Effector memory CD8-positive, alpha-beta T cell (primary cell): ENCODE measurements at regions not wholly inside any gene's neighbourhood (a gene's known extent, or its start where the extent isn't known, plus 50 kb on each side); places are given as distances from the start of the nearest gene placed in this dataset.

Source experiments
- ATAC-seq: fragments of 150-1000 bp; cut with Tn5 transposase; replicated peaks from 2 replicates; pipeline ENCODE4 v1.10.0; 2021; ENCODE audit warnings: mild to moderate bottlenecking, moderate library complexity
- DNase-seq, 3 experiments: peaks; one replicate each; pipeline ENCODE4 v3.0.0; 2021
- H3K27ac Mint-ChIP-seq, 2 donors: one replicate each; pipeline ENCODE4 v1.8.0; 2022; ENCODE audit warnings: mild to moderate bottlenecking in 2 of 2, mixed read lengths in 2 of 2, moderate library complexity in 2 of 2
- H3K27me3 Mint-ChIP-seq, 2 donors: one replicate each; pipeline ENCODE4 v1.8.0; 2022; ENCODE audit warnings: mixed read lengths in 2 of 2
- H3K36me3 Mint-ChIP-seq: one replicate; pipeline ENCODE4 v1.8.0; 2022; ENCODE audit warnings: mild to moderate bottlenecking, moderate library complexity, mixed read lengths; ENCODE audit not compliant: insufficient read depth
- H3K4me1 Mint-ChIP-seq, 2 donors: one replicate each; pipeline ENCODE4 v1.8.0; 2022; ENCODE audit warnings: low read depth in 2 of 2, mixed read lengths in 2 of 2
- H3K4me3 Mint-ChIP-seq, 2 donors: one replicate each; pipeline ENCODE4 v1.8.0; 2022; ENCODE audit warnings: mild to moderate bottlenecking in 2 of 2, mixed read lengths in 2 of 2, moderate library complexity in 2 of 2
- H3K9me3 Mint-ChIP-seq, 2 donors: one replicate each; pipeline ENCODE4 v1.8.0; 2022; ENCODE audit warnings: mixed read lengths in 2 of 2

- no peaks in the 10 kb centered on the region for H3K27me3 Mint-ChIP-seq
- H3K4me3 Mint-ChIP-seq = no peak overlapping the region
- DNase-seq = no peak
- H3K4me1 Mint-ChIP-seq = peaks cover 3 to 5% of the 10 kb centered on the region in 2 donors
- H3K9me3 Mint-ChIP-seq = no peaks in the 10 kb centered on the region
- H3K27ac Mint-ChIP-seq = no peak overlapping the region
- ATAC-seq = no peak
- H3K36me3 Mint-ChIP-seq = peaks cover 7% of the 10 kb centered on the region
These were observed 270.7 kb upstream of the HDAC4 start for GRCh38 chr2:239671471-239671870.

GRCh38 chr2:239670463-239671120 is 269.8 kb upstream of the HDAC4 start:
- peaks cover 3 to 5% of the 10 kb centered on the region in 2 donors for H3K4me1 Mint-ChIP-seq
- peaks cover 7% of the 10 kb centered on the region for H3K36me3 Mint-ChIP-seq
- no peak overlapping the region for H3K4me3 Mint-ChIP-seq
- H3K9me3 Mint-ChIP-seq = no peaks in the 10 kb centered on the region
- ATAC-seq (no peak), DNase-seq (no peak)
- H3K27ac Mint-ChIP-seq = peak overlapping the region; percentile 32 to 58
- H3K27me3 Mint-ChIP-seq = no peaks in the 10 kb centered on the region

- ATAC-seq = no peak
- H3K36me3 Mint-ChIP-seq = peaks cover 3% of the 10 kb centered on the region
- no peaks in the 10 kb centered on the region for H3K9me3 Mint-ChIP-seq
- H3K4me3 Mint-ChIP-seq = no peak overlapping the region
- no peaks in the 10 kb centered on the region for H3K27me3 Mint-ChIP-seq
- H3K4me1 Mint-ChIP-seq = peaks cover 3 to 5% of the 10 kb centered on the region in 2 donors
- no peak for DNase-seq
- H3K27ac Mint-ChIP-seq = peak overlapping the region in 1 of 2 donors; percentile 32
These were observed 269.2 kb upstream of the HDAC4 start for GRCh38 chr2:239669899-239670460.

- Mint-ChIP-seq H3K4me3 (no peak overlapping the region), H3K27me3 (no peaks in the 10 kb centered on the region), H3K27ac (no peak overlapping the region), H3K36me3 (peaks cover 3% of the 10 kb centered on the region), H3K9me3 (no peaks in the 10 kb centered on the region), H3K4me1 (peaks cover 3% of the 10 kb centered on the region in 2 donors)
- ATAC-seq (no peak), DNase-seq (no peak)
These were observed 268.5 kb upstream of the HDAC4 start for GRCh38 chr2:239669181-239669898.

GRCh38 chr2:239668651-239669050 is 267.8 kb upstream of the HDAC4 start:
- peaks cover 7% of the 10 kb centered on the region for H3K36me3 Mint-ChIP-seq
- ATAC-seq (no peak), DNase-seq (no peak)
- H3K9me3 Mint-ChIP-seq = no peaks in the 10 kb centered on the region
- no peak overlapping the region for H3K4me3 Mint-ChIP-seq
- no peaks in the 10 kb centered on the region for H3K4me1 Mint-ChIP-seq
- H3K27me3 Mint-ChIP-seq = peaks cover 1% of the 10 kb centered on the region in 2 donors
- H3K27ac Mint-ChIP-seq = no peak overlapping the region

- H3K27me3 Mint-ChIP-seq = peaks cover 7 to 8% of the 10 kb centered on the region in 2 donors
- no peak for ATAC-seq
- H3K9me3 Mint-ChIP-seq = no peaks in the 10 kb centered on the region
- peaks cover 7% of the 10 kb centered on the region for H3K36me3 Mint-ChIP-seq
- no peak for DNase-seq
- H3K27ac Mint-ChIP-seq = no peak overlapping the region
- H3K4me1 Mint-ChIP-seq = no peaks in the 10 kb centered on the region
- H3K4me3 Mint-ChIP-seq = no peak overlapping the region
These were observed 267.2 kb upstream of the HDAC4 start for GRCh38 chr2:239668042-239668441.

- ATAC-seq = no peak
- Mint-ChIP-seq H3K4me3 (no peak overlapping the region), H3K4me1 (peaks cover 0 to under 1% of the 10 kb centered on the region in 2 donors), H3K9me3 (no peaks in the 10 kb centered on the region), H3K36me3 (peaks cover 7% of the 10 kb centered on the region), H3K27ac (peak overlapping the region in 1 of 2 donors; percentile 19), H3K27me3 (peaks cover 12 to 13% of the 10 kb centered on the region in 2 donors)
- DNase-seq = no peak
These were observed 266.7 kb upstream of the HDAC4 start for GRCh38 chr2:239667431-239667985.

GRCh38 chr2:239666855-239667376 is 266.1 kb upstream of the HDAC4 start:
- no peak for ATAC-seq
- H3K36me3 Mint-ChIP-seq = peaks cover 7% of the 10 kb centered on the region
- H3K4me3 Mint-ChIP-seq = no peak overlapping the region
- peak overlapping the region in 1 of 2 donors; percentile 19 for H3K27ac Mint-ChIP-seq
- H3K4me1 Mint-ChIP-seq = peaks cover 3 to 5% of the 10 kb centered on the region in 2 donors
- no peak for DNase-seq
- peaks cover 18 to 19% of the 10 kb centered on the region in 2 donors for H3K27me3 Mint-ChIP-seq
- H3K9me3 Mint-ChIP-seq = no peaks in the 10 kb centered on the region

GRCh38 chr2:239666053-239666854 is 265.4 kb upstream of the HDAC4 start:
- no peak overlapping the region for H3K4me3 Mint-ChIP-seq
- H3K36me3 Mint-ChIP-seq = peaks cover 3% of the 10 kb centered on the region
- DNase-seq (no peak), ATAC-seq (no peak)
- H3K27me3 Mint-ChIP-seq = peaks cover 25% of the 10 kb centered on the region in 2 donors
- H3K27ac Mint-ChIP-seq = no peak overlapping the region
- H3K9me3 Mint-ChIP-seq = no peaks in the 10 kb centered on the region
- peaks cover 8 to 12% of the 10 kb centered on the region in 2 donors for H3K4me1 Mint-ChIP-seq

- ATAC-seq (no peak), DNase-seq (no peak)
- no peak overlapping the region for H3K4me3 Mint-ChIP-seq
- H3K9me3 Mint-ChIP-seq = no peaks in the 10 kb centered on the region
- H3K27ac Mint-ChIP-seq = peak overlapping the region in 1 of 2 donors; percentile 55
- peaks cover 3% of the 10 kb centered on the region for H3K36me3 Mint-ChIP-seq
- H3K27me3 Mint-ChIP-seq = peaks cover 36 to 39% of the 10 kb centered on the region in 2 donors
- peaks cover 9 to 15% of the 10 kb centered on the region in 2 donors for H3K4me1 Mint-ChIP-seq
These were observed 263.5 kb upstream of the HDAC4 start for GRCh38 chr2:239664216-239664810.

GRCh38 chr2:239663364-239663924 is 262.6 kb upstream of the HDAC4 start:
- H3K27ac Mint-ChIP-seq = peak overlapping the region in 1 of 2 donors; percentile 60
- no peak for ATAC-seq
- no peak overlapping the region for H3K4me3 Mint-ChIP-seq
- peaks cover 36 to 39% of the 10 kb centered on the region in 2 donors for H3K27me3 Mint-ChIP-seq
- H3K36me3 Mint-ChIP-seq = peaks cover 3% of the 10 kb centered on the region
- DNase-seq = no peak
- peaks cover 9 to 15% of the 10 kb centered on the region in 2 donors for H3K4me1 Mint-ChIP-seq
- H3K9me3 Mint-ChIP-seq = no peaks in the 10 kb centered on the region

- H3K27ac Mint-ChIP-seq = no peak overlapping the region
- peaks cover 39 to 40% of the 10 kb centered on the region in 2 donors for H3K27me3 Mint-ChIP-seq
- DNase-seq (no peak), ATAC-seq (no peak)
- peaks cover 3% of the 10 kb centered on the region for H3K36me3 Mint-ChIP-seq
- H3K4me3 Mint-ChIP-seq = no peak overlapping the region
- no peaks in the 10 kb centered on the region for H3K9me3 Mint-ChIP-seq
- H3K4me1 Mint-ChIP-seq = peaks cover 9 to 15% of the 10 kb centered on the region in 2 donors
These were observed 261.7 kb upstream of the HDAC4 start for GRCh38 chr2:239662413-239663120.
